Erythroblast (primary cell): ENCODE measurements at regions not wholly inside any gene's neighbourhood (a gene's known extent, or its start where the extent isn't known, plus 50 kb on each side); places are given as distances from the start of the nearest gene placed in this dataset.

Experiments
- GATA1 ChIP-seq: IDR thresholded peaks from 2 replicates; pipeline ENCODE4 v1.6.1; 2011; ENCODE audit warnings: low read depth, mild to moderate bottlenecking, control low read depth, low read length, moderate library complexity
- POLR2A ChIP-seq: IDR thresholded peaks from 2 replicates; pipeline ENCODE4 v1.6.1; 2011; ENCODE audit warnings: mild to moderate bottlenecking, low read length

DNA sequence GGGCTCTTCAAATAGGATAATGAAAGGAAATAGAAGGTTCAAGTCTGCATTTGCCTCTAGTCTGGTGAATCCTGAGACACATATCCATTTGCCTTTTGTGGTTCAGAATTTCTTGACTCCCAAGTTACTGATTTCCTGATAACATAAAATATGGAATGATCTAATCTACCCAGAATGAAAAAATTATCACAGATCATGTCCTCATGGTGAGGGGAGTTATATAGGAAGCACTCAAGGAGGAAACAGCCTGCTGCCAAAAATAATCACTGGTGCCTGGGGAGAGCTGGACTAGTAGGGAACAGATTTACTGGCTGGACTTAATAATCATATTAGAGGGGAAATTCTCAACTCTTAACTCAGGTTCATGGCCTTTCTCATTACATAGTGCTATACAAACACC lies 95.5 kb upstream of the STK17B start:
- TF ChIP-seq POLR2A, result no peak
- TF ChIP-seq GATA1, result no peak
